ENCODE measurements at regions not wholly inside any gene's neighbourhood (a gene's known extent, or its start where the extent isn't known, plus 50 kb on each side); places are given as distances from the start of the nearest gene placed in this dataset.
A peak's percentile ranks its signal among the peaks of the same experiment; 100 is the strongest.
"Not testable (repeated sequence)": the region's sequence is repeated elsewhere in the genome, so short reads cannot be mapped to it uniquely, and the experiment has no call there.

GRCh38 chr10:64102264-64102633 lies 581.0 kb downstream of the REEP3 start:
- H3K4me1 ChIP-seq (replicated peaks in 1 of 2), result peaks cover 0 to 3% of the 10 kb centered on the region in 2 donors
- no peak for ATAC-seq (replicated peaks in 6 of 8)
- no peak overlapping the region for H3K27ac ChIP-seq
- no peak overlapping the region for H3K4me3 ChIP-seq
- in situ Hi-C loops (cut with MboI; ENCODE audit: low pct_unique_long_range_greater_than_20kb in 2 of 9, low sequenced_read_pairs in 9 of 9, unreplicated experiment in 9 of 9), result no loop called here
- 25 to 100% (median 66%) methylated on average over 1 of the region's 1 CpG; no CpG with 5 or more reads in 4 of the 10 experiments for WGBS, 10 experiments

- in situ Hi-C loops (cut with MboI; ENCODE audit: low pct_unique_long_range_greater_than_20kb in 2 of 9, low sequenced_read_pairs in 9 of 9, unreplicated experiment in 9 of 9), result no loop called here
- 0 to 100% (median 75%) methylated on average over 1 to 2 of the region's 2 CpGs for WGBS, 10 experiments
- ATAC-seq (replicated peaks in 6 of 8), result no peak
- Histone ChIP-seq H3K4me1 (replicated peaks in 1 of 2) (peaks cover 0 to 3% of the 10 kb centered on the region in 2 donors), H3K4me3 (no peak overlapping the region), H3K27ac (no peak overlapping the region)
Measured at GRCh38 chr10:64102916-64103315, 581.7 kb downstream of the REEP3 start.

- peak in 2 of 8 experiments; percentile 21 to 52 for ATAC-seq (replicated peaks in 6 of 8)
- WGBS, 10 experiments, result 0 to 89% (median 64%) methylated on average over 1 to 6 of the region's 6 CpGs; no CpG with 5 or more reads in 2 of the 10 experiments
- Histone ChIP-seq H3K4me3 (no peak overlapping the region), H3K27ac (no peak overlapping the region), H3K4me1 (replicated peaks in 1 of 2) (peaks cover 0 to 3% of the 10 kb centered on the region in 2 donors)
- in situ Hi-C loops (cut with MboI; ENCODE audit: low pct_unique_long_range_greater_than_20kb in 2 of 9, low sequenced_read_pairs in 9 of 9, unreplicated experiment in 9 of 9), result no loop called here
Measured at GRCh38 chr10:64103750-64104470, 582.7 kb downstream of the REEP3 start.

DNA sequence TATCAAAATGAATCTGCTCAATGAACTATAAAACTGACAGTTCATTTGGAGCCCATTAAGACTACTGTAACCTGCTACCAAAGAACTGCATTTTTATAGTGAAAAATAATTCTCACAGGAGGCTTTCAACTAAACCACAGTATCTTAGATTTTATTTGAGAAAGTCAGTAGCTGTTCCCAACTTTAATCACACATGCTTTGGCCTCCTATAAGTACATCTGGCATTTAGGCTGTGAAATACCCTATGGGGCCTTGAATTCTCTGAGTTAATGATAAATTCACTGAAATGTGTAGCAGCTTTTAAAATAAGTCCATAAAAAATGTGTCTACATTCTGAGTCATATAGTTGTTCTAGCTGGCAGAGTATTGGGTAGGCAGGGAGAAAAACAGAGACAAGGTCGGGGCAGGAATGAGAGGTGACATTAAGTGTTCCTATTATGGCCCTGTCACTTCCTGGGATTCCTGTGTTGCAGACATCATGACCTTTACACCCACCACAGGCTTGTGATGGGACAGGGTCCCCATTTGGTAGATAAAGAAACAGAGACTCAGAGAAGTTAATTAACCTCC lies 588.8 kb downstream of the REEP3 start:
- in situ Hi-C loops (cut with MboI; ENCODE audit: low pct_unique_long_range_greater_than_20kb in 2 of 9, low sequenced_read_pairs in 9 of 9, unreplicated experiment in 9 of 9), result no loop called here
- 0 to 100% (median 64%) methylated on average over 1 of the region's 1 CpG; no CpG with 5 or more reads in 6 of the 10 experiments for WGBS, 10 experiments
- ATAC-seq (replicated peaks in 6 of 8), result no peak
- H3K4me3 ChIP-seq, result no peak overlapping the region
- H3K27ac ChIP-seq, result no peak overlapping the region
- peaks cover 0 to 7% of the 10 kb centered on the region in 2 donors for H3K4me1 ChIP-seq (replicated peaks in 1 of 2)

DNA sequence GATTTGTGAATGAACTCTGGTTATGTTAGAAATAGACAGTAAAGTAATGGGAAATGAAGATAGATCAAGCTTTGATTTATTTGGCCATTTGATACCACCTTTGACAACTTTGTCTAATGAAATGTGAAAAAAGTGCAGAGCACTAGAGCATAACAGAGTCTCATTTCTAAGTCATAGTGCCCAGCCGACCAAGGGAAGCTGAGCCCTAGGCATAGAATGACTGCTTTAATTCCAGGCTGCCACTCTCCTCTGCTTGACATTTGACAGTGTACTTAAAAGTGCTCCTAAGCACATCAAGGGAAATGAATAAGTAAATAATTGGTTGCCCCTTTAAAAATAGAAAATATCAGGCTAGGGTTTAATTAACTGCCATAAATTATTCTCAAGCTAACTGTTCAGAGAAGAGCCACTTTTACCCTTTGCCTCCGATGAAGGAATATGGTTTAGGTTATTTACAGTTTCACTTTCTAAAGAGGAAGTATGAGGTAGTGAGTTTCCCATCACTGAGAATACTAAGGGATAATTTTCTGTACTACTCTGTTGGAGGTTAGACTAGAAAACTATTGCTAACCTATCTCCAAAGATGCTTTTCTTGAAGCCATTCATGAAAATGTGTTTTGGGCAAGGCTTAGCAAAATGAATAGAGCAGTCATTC lies 591.6 kb downstream of the REEP3 start:
- in situ Hi-C loops (cut with MboI; ENCODE audit: low pct_unique_long_range_greater_than_20kb in 2 of 9, low sequenced_read_pairs in 9 of 9, unreplicated experiment in 9 of 9), result no loop called here
- H3K4me3 ChIP-seq, result no peak overlapping the region
- peaks cover 0 to 3% of the 10 kb centered on the region in 2 donors for H3K4me1 ChIP-seq (replicated peaks in 1 of 2)
- ATAC-seq (replicated peaks in 6 of 8), result peak in 4 of 8 experiments; percentile 15 to 54 (median 34)
- 0 to 100% (median 53%) methylated on average over 1 to 2 of the region's 2 CpGs for WGBS, 10 experiments
- no peak overlapping the region for H3K27ac ChIP-seq

DNA sequence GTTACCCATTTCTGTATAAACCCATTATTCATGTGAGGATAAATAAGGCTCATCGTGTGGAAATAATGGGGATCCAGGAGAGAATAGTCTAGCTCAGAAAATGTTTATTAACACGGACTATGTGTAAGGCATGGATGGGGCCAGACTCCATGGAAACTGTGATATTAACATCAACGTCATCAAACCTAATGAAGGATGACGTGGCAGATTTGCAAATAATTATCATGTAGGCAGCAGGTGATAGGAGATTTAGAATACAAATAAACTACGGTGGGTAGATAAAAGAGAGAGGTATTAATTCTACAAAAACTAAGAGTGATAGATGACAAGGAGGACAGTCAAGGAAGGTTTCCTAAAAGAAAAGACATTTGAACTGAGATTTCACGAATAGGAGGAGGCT lies 592.2 kb downstream of the REEP3 start:
- H3K4me3 ChIP-seq, result no peak overlapping the region
- 21 to 92% (median 78%) methylated on average over 2 to 6 of the region's 6 CpGs for WGBS, 10 experiments
- no peak for ATAC-seq (replicated peaks in 6 of 8)
- H3K4me1 ChIP-seq (replicated peaks in 1 of 2), result peaks cover 0 to 3% of the 10 kb centered on the region in 2 donors
- in situ Hi-C loops (cut with MboI; ENCODE audit: low pct_unique_long_range_greater_than_20kb in 2 of 9, low sequenced_read_pairs in 9 of 9, unreplicated experiment in 9 of 9), result no loop called here
- no peak overlapping the region for H3K27ac ChIP-seq

GRCh38 chr10:64113792-64114191 lies 592.6 kb downstream of the REEP3 start:
- no peak for ATAC-seq (replicated peaks in 6 of 8)
- Histone ChIP-seq H3K4me3 (no peak overlapping the region), H3K27ac (no peak overlapping the region), H3K4me1 (replicated peaks in 1 of 2) (peaks cover 0 to 3% of the 10 kb centered on the region in 2 donors)
- in situ Hi-C loops (cut with MboI; ENCODE audit: low pct_unique_long_range_greater_than_20kb in 2 of 9, low sequenced_read_pairs in 9 of 9, unreplicated experiment in 9 of 9), result no loop called here
- 10 to 100% (median 79%) methylated on average over 1 to 3 of the region's 3 CpGs for WGBS, 10 experiments

- no peak for ATAC-seq (replicated peaks in 6 of 8)
- WGBS, 10 experiments, result 0 to 88% (median 73%) methylated on average over 1 of the region's 1 CpG; no CpG with 5 or more reads in 4 of the 10 experiments
- in situ Hi-C loops (cut with MboI; ENCODE audit: low pct_unique_long_range_greater_than_20kb in 2 of 9, low sequenced_read_pairs in 9 of 9, unreplicated experiment in 9 of 9), result no loop called here
- H3K4me1 ChIP-seq (replicated peaks in 1 of 2), result peaks cover 0 to 3% of the 10 kb centered on the region in 2 donors
- no peak overlapping the region for H3K4me3 ChIP-seq
- H3K27ac ChIP-seq, result no peak overlapping the region
Measured at GRCh38 chr10:64115471-64115870, 594.3 kb downstream of the REEP3 start.

GRCh38 chr10:64115908-64116643 lies 594.9 kb downstream of the REEP3 start:
- in situ Hi-C loops (cut with MboI; ENCODE audit: low pct_unique_long_range_greater_than_20kb in 2 of 9, low sequenced_read_pairs in 9 of 9, unreplicated experiment in 9 of 9), result no loop called here
- ATAC-seq (replicated peaks in 6 of 8), result peak in 1 of 8 experiments; percentile 50
- no peak overlapping the region for H3K27ac ChIP-seq
- 10 to 92% (median 67%) methylated on average over 1 to 4 of the region's 4 CpGs for WGBS, 10 experiments
- no peak overlapping the region for H3K4me3 ChIP-seq
- peaks cover 0 to 3% of the 10 kb centered on the region in 2 donors for H3K4me1 ChIP-seq (replicated peaks in 1 of 2)

- no peak overlapping the region for H3K27ac ChIP-seq
- WGBS, 10 experiments, result 0 to 100% (median 65%) methylated on average over 1 of the region's 1 CpG; no CpG with 5 or more reads in 6 of the 10 experiments
- ATAC-seq (replicated peaks in 6 of 8), result no peak
- no peak overlapping the region for H3K4me3 ChIP-seq
- in situ Hi-C loops (cut with MboI; ENCODE audit: low pct_unique_long_range_greater_than_20kb in 2 of 9, low sequenced_read_pairs in 9 of 9, unreplicated experiment in 9 of 9), result no loop called here
- H3K4me1 ChIP-seq (replicated peaks in 1 of 2), result peaks cover 0 to 3% of the 10 kb centered on the region in 2 donors
Measured at GRCh38 chr10:64116707-64117106, 595.5 kb downstream of the REEP3 start.

GRCh38 chr10:64118736-64119135 lies 597.5 kb downstream of the REEP3 start:
- Histone ChIP-seq H3K27ac (no peak overlapping the region), H3K4me3 (no peak overlapping the region), H3K4me1 (replicated peaks in 1 of 2) (no peaks in the 10 kb centered on the region)
- 33 to 100% (median 80%) methylated on average over 1 to 2 of the region's 2 CpGs; no CpG with 5 or more reads in 5 of the 10 experiments for WGBS, 10 experiments
- ATAC-seq (replicated peaks in 6 of 8), result no peak
- in situ Hi-C loops (cut with MboI; ENCODE audit: low pct_unique_long_range_greater_than_20kb in 2 of 9, low sequenced_read_pairs in 9 of 9, unreplicated experiment in 9 of 9), result no loop called here

- H3K27ac ChIP-seq; H3K4me1 ChIP-seq (replicated peaks in 1 of 2); in situ Hi-C loops (cut with MboI; ENCODE audit: low pct_unique_long_range_greater_than_20kb in 2 of 9, low sequenced_read_pairs in 9 of 9, unreplicated experiment in 9 of 9); H3K4me3 ChIP-seq; ATAC-seq (replicated peaks in 6 of 8): not testable (repeated sequence)
- 87% methylated on average over 3 of the region's 23 CpGs; no CpG with 5 or more reads in 9 of the 10 experiments for WGBS, 10 experiments
Measured at GRCh38 chr10:64120301-64120980, 599.2 kb downstream of the REEP3 start.

All from motor neuron (in vitro differentiated cells).